OCI-LY3 (cell line): ENCODE measurements at regions not wholly inside any gene's neighbourhood (a gene's known extent, or its start where the extent isn't known, plus 50 kb on each side); places are given as distances from the start of the nearest gene placed in this dataset.
"Not testable (repeated sequence)": the region's sequence is repeated elsewhere in the genome, so short reads cannot be mapped to it uniquely, and the experiment has no call there.

ENCODE experiments used
- H2AFZ ChIP-seq: fragments of 200-600, 300-600 bp; shearing (Covaris generic); 2 replicates; pipeline ENCODE4 v1.6.0; 2014; ENCODE audit warnings: antibody characterized with exemption, low read depth, low read length
- H3K27ac ChIP-seq: fragments of 200-600, 300-600 bp; sonication (generic); 2 replicates; pipeline ENCODE4 v1.5.1; 2014; ENCODE audit warnings: mild to moderate bottlenecking, low read length, moderate library complexity, mixed read lengths
- H3K27me3 ChIP-seq: fragments of 200-600, 300-600 bp; sonication (generic); 2 replicates; pipeline ENCODE4 v1.6.1; 2014; ENCODE audit warnings: low read depth, low read length, mixed read lengths
- H3K36me3 ChIP-seq: fragments of 200-600, 300-600 bp; sonication (generic); replicated peaks from 2 replicates; pipeline ENCODE3; 2014; ENCODE audit warnings: low read depth, low read length, mixed read lengths
- H3K4me1 ChIP-seq: fragments of 300-600, 200-600 bp; sonication (generic); 2 replicates; pipeline ENCODE4 v1.6.1; 2014; ENCODE audit warnings: low read length, mixed read lengths
- H3K4me2 ChIP-seq: fragments of 200-600, 300-600 bp; sonication (generic); 2 replicates; pipeline ENCODE4 v1.6.1; 2014; ENCODE audit warnings: low read length, mixed read lengths
- H3K4me3 ChIP-seq: fragments of 300-600, 200-600 bp; sonication (generic); 2 replicates; pipeline ENCODE4 v1.5.1; 2014; ENCODE audit warnings: antibody characterized with exemption, mild to moderate bottlenecking, low read length, moderate library complexity
- H3K79me2 ChIP-seq: fragments of 300-600, 200-600 bp; shearing (Covaris generic); 2 replicates; pipeline ENCODE4 v1.6.1; 2014; ENCODE audit warnings: mild to moderate bottlenecking, low read length, mixed read lengths
- H3K9ac ChIP-seq: fragments of 300-600, 200-600 bp; shearing (Covaris generic); 2 replicates; pipeline ENCODE4 v1.6.0; 2014; ENCODE audit warnings: mild to moderate bottlenecking, low read length, moderate library complexity
- H3K9me3 ChIP-seq: fragments of 200-600, 300-600 bp; shearing (Covaris generic); 2 replicates; pipeline ENCODE4 v1.6.1; 2014; ENCODE audit warnings: low read length, mixed read lengths; ENCODE audit not compliant: insufficient read depth
- H4K20me1 ChIP-seq: fragments of 200-600, 300-600 bp; sonication (generic); 2 replicates; pipeline ENCODE4 v1.6.1; 2016; ENCODE audit warnings: low read length, mixed read lengths; ENCODE audit not compliant: insufficient read depth
- EZH2phosphoT487 ChIP-seq: fragments of 200-600 bp; shearing (Covaris generic); IDR thresholded peaks from 2 replicates; pipeline ENCODE4 v1.6.1; 2018; ENCODE audit warnings: antibody characterized with exemption, mixed run types, low read depth
- TF ChIP-seq, protein P1 (sequence below): fragments of 200-600, 300-600 bp; sonication (generic); IDR thresholded peaks from 2 replicates; pipeline ENCODE4 v1.5.1; 2014; ENCODE audit warnings: antibody characterized with exemption, low read length, low read depth

DNA sequence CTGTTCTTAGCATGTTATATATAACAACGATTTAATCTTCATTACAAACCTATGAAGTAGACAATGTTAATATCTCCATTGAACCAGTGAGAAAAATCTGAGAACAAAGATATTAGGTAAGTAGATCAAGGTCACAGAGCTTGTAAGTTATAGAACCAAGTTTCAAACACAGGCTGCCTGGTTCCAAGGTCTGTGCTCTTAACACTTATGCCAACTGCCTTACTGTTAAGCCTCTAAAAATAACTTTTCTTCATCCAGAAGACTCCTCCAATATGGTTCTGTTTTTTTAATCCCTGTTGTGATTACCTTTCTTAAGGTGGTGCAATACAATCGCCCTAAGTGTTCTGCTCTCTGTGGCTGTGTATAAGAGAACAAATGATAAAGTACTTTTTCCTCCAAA lies 282.0 kb upstream of the GRID2 start:
- Histone ChIP-seq H2AFZ (no peak overlapping the region), H3K9ac (no peak overlapping the region), H3K4me3 (no peak overlapping the region), H3K36me3 (no peaks in the 10 kb centered on the region), H3K27me3 (no peaks in the 10 kb centered on the region), H3K4me2 (no peak overlapping the region), H4K20me1 (no peaks in the 10 kb centered on the region), H3K27ac (no peak overlapping the region), H3K4me1 (no peaks in the 10 kb centered on the region), H3K9me3 (no peaks in the 10 kb centered on the region), H3K79me2 (no peaks in the 10 kb centered on the region)
- no peak for TF ChIP-seq EZH2phosphoT487
- TF ChIP-seq, protein P1, sequence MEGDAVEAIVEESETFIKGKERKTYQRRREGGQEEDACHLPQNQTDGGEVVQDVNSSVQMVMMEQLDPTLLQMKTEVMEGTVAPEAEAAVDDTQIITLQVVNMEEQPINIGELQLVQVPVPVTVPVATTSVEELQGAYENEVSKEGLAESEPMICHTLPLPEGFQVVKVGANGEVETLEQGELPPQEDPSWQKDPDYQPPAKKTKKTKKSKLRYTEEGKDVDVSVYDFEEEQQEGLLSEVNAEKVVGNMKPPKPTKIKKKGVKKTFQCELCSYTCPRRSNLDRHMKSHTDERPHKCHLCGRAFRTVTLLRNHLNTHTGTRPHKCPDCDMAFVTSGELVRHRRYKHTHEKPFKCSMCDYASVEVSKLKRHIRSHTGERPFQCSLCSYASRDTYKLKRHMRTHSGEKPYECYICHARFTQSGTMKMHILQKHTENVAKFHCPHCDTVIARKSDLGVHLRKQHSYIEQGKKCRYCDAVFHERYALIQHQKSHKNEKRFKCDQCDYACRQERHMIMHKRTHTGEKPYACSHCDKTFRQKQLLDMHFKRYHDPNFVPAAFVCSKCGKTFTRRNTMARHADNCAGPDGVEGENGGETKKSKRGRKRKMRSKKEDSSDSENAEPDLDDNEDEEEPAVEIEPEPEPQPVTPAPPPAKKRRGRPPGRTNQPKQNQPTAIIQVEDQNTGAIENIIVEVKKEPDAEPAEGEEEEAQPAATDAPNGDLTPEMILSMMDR: no peak

DNA sequence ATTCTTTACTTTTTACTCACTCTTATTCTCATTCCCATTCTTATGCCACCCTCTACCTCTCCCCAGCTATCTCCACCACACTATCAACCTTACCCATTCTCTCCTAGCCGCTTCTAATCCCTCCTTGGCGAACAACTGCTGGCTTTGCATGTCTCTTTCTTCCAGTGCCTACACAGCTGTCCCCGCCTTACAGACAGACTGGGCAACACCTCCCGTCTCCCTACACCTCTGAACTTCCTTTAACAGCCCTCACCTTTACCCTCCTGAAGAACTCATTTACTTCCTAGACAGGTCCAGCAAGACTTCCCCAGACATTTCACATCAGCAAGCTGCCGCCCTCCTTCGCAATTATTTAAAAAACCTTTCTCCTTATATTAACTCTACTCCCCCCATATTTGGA lies 274.9 kb upstream of the GRID2 start:
- not testable (repeated sequence) for H3K79me2 ChIP-seq

DNA sequence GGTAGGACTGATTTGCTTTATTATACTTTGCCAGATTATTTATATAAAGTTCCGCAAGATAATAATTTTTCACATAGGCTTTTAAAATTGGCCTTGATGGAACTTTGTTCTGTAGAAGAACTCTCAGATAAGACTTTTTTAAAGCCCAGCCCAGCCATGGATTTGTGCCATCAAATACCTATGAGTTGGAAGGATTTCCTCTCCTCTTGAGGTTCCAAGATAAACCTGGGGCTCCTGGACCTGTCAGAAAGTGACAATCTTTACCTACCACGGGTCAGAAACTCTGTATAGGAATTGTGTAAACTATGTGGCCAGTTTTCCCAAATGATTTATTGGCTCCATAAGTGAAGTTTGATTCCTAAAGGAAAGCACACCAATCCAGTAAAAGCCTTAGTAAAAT lies 271.9 kb upstream of the GRID2 start:
- TF ChIP-seq, protein P1: no peak
- TF ChIP-seq EZH2phosphoT487: no peak
- no peak overlapping the region for H3K4me2 ChIP-seq
- H3K27ac ChIP-seq: no peak overlapping the region
- H2AFZ ChIP-seq: no peak overlapping the region
- H3K4me1 ChIP-seq: no peaks in the 10 kb centered on the region
- no peak overlapping the region for H3K4me3 ChIP-seq
- no peaks in the 10 kb centered on the region for H3K36me3 ChIP-seq
- no peaks in the 10 kb centered on the region for H3K79me2 ChIP-seq
- H4K20me1 ChIP-seq: no peaks in the 10 kb centered on the region
- H3K9me3 ChIP-seq: no peaks in the 10 kb centered on the region
- no peak overlapping the region for H3K9ac ChIP-seq
- H3K27me3 ChIP-seq: no peaks in the 10 kb centered on the region

More for the DNA sequence above, 274.9 kb upstream of the GRID2 start:
- not testable (repeated sequence) for H3K9me3 ChIP-seq, H4K20me1 ChIP-seq, H3K4me1 ChIP-seq, H3K9ac ChIP-seq, H3K4me2 ChIP-seq, H2AFZ ChIP-seq, H3K36me3 ChIP-seq, H3K4me3 ChIP-seq, H3K27ac ChIP-seq, H3K27me3 ChIP-seq

DNA sequence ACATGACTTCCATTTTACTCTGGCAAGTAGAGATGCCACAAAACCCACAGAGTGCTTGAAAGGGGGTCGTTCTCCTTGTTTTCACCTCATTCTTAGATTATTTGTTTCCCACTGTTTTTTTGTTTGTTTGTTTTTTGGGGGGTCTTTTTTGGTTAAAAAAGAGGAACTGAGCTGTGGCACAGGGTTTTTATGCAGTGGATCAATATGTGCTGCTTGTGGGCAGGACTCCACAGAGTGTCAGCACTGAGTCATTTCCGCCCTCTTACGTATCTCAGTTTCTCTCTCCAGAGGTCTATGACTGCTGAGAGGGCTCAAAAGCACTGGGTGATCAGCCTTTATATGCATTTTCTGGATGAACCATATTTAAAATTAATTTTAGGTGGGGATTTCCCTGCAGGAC lies 268.1 kb upstream of the GRID2 start:
- TF ChIP-seq, protein P1: no peak
- TF ChIP-seq EZH2phosphoT487: no peak

DNA sequence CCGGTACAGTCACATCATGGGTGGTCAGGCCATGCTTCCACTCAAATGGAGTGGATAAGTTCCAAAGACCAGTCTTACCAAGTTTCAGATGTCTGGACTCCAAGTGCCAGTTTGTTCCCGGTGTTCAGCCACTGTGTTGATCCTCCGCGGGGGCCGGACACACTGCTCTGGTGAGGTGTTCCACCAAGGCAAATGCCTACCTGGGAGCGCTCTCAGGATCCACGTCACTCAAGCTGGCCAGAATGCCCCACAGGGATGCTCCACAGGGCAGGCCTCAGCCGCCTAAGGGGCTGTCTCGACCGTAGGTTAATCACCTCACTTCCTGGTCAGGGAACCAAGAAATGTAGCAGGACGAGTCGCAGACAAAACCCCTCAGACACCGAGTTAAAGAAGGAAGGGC lies 258.0 kb upstream of the GRID2 start:
- Histone ChIP-seq H3K79me2 (no peaks in the 10 kb centered on the region), H3K4me3 (no peak overlapping the region), H4K20me1 (no peaks in the 10 kb centered on the region), H3K9me3 (no peaks in the 10 kb centered on the region), H3K4me1 (no peaks in the 10 kb centered on the region), H3K9ac (no peak overlapping the region), H2AFZ (no peak overlapping the region), H3K36me3 (no peaks in the 10 kb centered on the region), H3K4me2 (no peak overlapping the region), H3K27me3 (no peaks in the 10 kb centered on the region), H3K27ac (no peak overlapping the region)
- TF ChIP-seq, protein P1: no peak
- no peak for TF ChIP-seq EZH2phosphoT487

More for the DNA sequence above, 268.1 kb upstream of the GRID2 start:
- Histone ChIP-seq H3K9me3 (no peaks in the 10 kb centered on the region), H3K9ac (no peak overlapping the region), H3K36me3 (no peaks in the 10 kb centered on the region), H3K27me3 (no peaks in the 10 kb centered on the region), H3K27ac (no peak overlapping the region), H3K4me3 (no peak overlapping the region), H4K20me1 (no peaks in the 10 kb centered on the region), H3K79me2 (no peaks in the 10 kb centered on the region), H3K4me2 (no peak overlapping the region), H2AFZ (no peak overlapping the region), H3K4me1 (no peaks in the 10 kb centered on the region)
